ENCODE measurements at regions not wholly inside any gene's neighbourhood (a gene's known extent, or its start where the extent isn't known, plus 50 kb on each side); places are given as distances from the start of the nearest gene placed in this dataset.
A peak's percentile ranks its signal among the peaks of the same experiment; 100 is the strongest.
"Not testable (repeated sequence)": the region's sequence is repeated elsewhere in the genome, so short reads cannot be mapped to it uniquely, and the experiment has no call there.

- no peak for DNase-seq (ENCODE audit: low read depth)
These were observed 159.5 kb upstream of the MAFB start for GRCh38 chr20:40848526-40848925.

- no peak for DNase-seq (ENCODE audit: low read depth)
These were observed 160.4 kb upstream of the MAFB start for GRCh38 chr20:40849456-40849855.

GRCh38 chr20:40851051-40851450 is 162.0 kb upstream of the MAFB start:
- no peak for DNase-seq (ENCODE audit: low read depth)

DNA sequence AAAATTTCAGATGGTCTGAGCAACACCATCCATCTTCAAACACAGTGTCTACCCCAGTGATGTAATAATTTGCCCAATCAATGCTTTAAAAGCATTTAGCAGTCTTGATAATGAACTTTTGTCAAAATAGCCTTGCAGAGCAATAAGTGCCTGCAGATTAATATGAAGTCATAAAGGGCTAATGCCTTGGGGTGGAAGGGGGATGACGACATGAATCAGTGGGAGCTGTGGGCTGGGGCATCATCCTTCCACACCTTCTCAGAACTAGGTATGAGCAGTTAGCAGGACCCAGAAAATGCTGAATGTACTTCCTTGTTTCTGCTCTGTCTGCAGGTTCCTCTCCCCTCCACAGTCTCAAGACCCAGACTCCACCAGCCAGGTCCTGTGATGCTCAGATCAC is 166.2 kb upstream of the MAFB start:
- DNase-seq (ENCODE audit: low read depth): no peak

DNA sequence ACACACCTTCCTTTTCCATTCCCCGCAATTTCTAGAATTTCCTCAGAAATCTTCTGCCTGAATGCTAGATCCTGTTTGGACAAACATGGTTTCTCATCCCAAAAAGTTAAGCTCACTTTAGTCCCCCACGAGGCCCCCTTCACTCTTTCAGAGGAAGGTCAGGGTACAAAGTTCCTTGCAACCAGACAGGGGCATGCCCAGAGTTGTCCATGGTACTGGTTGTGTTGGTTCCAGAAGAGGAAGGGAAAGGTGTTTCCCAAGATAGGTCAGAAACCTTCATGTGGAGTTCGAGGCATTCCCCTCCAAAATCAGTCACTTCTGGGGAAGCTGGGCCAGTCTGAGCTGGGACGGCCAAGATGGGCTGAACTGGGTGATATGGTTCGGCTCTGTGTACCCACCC is 167.6 kb upstream of the MAFB start:
- no peak for DNase-seq (ENCODE audit: low read depth)

DNA sequence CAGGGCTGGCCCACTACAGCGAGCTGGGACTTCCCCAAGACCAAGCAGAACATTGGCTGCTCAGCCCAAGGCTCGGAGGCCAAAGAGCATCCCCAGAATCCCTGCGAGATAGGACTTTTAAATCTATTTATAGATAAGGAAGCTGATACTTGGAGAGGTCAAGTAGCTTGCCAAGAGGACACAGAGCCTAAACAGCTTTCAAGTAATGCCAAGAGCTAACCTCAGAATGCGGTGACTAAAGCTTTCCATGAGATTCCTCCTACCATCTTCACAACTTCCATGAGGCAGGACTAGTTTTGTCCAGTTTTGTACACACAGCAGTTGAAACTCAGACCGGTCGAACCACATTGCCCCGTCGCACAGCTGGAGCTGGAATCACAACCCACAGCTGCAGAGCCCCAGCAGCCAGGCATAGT is 168.1 kb upstream of the TOP1 start:
- peak; percentile 67 for DNase-seq (ENCODE audit: low read depth)

DNA sequence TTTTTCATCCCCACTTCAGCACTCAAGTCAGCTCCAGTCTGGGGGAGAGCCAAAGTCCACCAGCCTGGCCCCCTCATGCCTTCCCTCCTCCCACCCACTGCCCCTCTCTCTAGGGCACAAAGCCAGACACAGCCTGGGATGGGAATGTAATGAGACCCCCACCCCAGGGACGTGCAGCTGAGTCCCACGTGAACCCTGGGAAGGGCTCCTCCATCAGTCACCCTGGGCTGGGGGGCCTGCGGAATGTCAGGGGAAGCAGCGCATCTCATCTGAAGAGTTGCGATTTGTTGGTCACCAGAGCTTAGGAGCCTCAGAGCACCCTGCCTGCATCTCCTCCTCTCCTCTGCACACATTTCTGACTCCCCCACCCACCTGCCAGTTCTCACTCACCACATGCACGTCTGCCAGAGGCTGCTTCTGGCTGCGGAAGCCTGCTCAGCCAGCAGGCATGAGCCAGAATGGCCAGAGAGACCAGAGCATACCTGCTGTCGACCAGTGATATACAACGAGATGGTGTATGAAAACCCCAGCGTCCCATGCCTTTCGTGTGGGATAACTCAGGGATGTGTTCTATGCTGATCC is 167.1 kb upstream of the TOP1 start:
- no peak for DNase-seq (ENCODE audit: low read depth)

DNA sequence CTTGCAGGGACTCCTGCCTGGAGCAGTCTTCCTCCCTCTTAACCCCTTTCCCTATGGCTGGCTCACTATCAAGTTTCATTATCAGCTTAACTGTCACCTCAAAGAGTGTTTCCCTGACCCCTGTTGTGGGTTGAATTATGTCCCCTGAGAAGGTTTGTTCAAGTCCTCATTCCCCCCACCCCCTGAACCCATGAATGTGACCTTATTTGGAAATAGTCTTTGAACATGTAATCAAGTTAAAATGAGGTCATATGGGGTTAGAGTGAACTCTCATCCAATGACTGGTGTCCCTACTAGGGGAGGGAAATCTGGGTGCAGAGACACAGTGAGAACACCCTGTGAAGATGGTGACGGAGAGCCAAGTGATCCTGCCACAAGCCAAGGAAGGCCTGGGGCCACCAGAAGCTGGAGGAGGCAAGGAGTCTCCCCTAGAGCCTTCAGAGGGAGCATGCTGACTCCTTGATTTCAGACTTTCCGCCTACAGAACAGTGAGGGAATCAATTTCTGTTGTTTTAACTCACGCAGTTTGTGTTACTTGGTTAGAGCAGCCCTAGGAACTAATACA is 165.2 kb upstream of the TOP1 start:
- DNase-seq (ENCODE audit: low read depth): no peak

DNA sequence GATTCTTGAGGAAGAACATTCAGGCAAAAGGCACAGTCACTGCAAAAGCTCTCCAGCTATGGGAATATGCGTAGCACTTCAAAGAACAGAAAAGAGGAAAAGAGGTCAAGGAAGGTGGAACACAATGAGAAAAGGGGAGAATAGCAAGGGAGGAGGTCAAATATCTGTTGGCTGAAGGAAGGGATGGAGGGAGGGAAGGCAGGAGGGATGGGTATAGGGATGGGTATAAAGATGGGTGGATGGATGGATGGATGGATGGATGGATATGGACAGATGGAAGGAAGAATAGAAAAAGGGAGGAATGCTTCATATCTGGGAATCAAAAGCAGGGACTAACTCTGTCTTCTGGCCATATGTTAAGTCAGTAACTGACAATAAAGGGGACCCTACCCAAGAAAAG is 164.2 kb upstream of the TOP1 start:
- DNase-seq (ENCODE audit: low read depth): no peak

- DNase-seq (ENCODE audit: low read depth): no peak
These were observed 163.5 kb upstream of the TOP1 start for GRCh38 chr20:40865095-40865494.

DNA sequence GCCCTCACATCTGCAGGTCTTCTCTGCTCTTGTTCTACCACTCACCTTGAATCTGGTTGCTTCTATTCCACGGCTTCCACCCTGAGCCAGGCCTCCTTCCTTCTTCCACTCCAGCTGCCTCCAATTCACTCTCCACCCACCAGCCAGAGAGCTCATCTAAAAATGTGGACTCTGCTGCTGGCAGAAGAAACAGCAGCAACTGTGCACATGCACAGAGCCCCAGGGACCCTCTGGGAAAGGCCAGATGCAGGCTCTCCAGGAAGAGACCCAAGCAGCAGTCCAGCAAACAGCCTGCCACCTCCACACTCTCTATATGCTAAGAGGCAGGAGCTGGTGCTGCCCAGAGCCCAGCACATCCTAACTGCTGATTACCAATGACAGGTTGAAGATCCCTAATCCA is 162.6 kb upstream of the TOP1 start:
- no peak for DNase-seq (ENCODE audit: low read depth)

DNA sequence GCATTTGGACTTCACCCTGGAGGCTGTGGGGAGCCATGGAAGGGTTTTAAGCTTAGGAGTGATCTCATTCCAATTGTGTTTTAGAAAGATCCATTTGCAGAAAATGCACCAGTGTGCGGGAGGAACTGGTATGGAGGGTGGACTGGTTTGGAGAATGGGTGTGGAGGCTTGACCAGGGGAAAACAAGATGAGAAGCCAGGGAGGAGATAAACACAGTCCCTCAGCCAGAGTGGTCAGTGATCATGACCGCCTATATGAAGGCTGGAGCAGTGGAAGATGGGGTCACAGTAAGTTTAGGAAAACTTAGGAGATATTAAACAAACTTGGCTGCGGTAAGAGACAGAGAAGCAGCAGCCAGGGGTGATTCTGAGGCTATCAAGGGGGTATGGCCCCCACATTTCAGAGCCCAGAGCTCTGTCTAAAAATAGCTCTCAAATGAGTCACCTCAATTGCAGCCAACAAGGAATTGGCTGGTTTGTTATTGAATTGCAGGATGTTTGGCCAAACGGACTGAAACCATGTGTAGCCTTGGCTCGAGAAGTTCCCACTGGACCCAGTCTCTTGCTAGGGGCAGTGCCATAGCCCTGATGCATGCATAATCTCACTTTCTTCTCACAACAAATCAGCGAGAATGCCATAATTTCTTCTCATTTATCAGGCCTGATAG is 159.9 kb upstream of the TOP1 start:
- DNase-seq (ENCODE audit: low read depth): peak; percentile 43

DNA sequence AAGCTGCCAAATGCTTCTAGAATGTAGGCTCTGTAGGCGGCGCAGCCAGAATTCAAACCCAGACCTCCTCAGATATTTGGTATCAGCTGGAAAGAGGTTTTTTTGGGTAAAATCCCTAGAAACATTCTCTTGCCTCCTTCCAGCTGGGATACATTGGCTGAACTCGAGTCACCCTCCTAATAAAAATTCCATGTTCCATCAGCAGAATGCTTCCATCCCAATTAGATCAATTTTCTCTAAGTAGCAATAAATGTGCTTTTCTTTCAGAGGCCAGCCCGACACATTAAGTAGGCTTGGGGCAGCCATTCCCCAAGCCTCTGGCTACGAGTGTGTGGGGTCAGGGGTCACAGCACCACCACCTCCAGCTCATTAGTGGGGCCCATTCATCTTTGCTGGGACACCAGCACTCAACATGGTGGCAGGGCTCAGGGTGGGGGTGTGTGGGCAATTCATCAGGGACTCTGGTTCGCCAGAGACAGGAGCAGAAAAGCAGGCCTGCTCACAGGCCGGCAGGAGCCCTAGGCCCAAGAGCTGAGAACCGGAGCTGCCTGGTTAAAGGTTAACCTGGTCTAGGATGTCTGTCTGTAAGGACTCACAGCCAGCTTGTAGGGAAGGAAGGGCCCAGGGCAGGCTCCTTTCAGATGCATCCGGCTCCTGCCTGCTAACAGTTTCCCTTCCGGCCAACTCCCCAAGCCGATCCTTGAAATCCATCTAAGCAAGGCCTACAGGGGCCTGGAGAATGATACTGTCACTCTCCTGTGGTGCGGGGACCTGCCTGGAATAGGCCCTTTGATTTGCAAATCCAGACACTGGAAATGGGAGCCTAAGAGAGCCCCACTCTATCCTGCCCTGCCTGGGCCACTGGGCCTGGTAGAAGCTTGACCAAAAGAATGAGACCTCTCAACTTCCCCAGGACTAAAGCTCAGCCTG is 159.1 kb upstream of the TOP1 start:
- no peak for DNase-seq (ENCODE audit: low read depth)

GRCh38 chr20:40875116-40876085 is 153.2 kb upstream of the TOP1 start:
- no peak for DNase-seq (ENCODE audit: low read depth)

DNA sequence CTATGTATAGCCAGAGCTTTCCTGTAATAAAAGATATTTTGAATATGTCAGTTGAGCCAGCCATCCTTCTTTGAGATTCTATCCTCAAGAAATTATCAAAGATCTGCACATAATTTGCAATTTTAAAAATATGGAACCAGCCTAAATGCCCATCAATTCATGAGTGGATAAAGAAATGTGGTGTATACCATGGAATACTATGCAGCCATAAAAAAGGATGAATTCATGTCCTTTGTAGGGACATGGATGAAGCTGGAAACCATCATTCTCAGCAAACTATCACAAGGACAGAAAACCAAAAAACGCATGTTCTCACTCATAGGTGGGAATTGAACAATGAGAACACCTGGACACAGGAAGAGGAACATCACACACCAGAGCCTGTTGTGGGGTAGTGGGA is 150.5 kb upstream of the TOP1 start:
- DNase-seq (ENCODE audit: low read depth): not testable (repeated sequence)

GRCh38 chr20:40880063-40880728 is 148.4 kb upstream of the TOP1 start:
- no peak for DNase-seq (ENCODE audit: low read depth)

GRCh38 chr20:40880729-40881109 is 147.9 kb upstream of the TOP1 start:
- no peak for DNase-seq (ENCODE audit: low read depth)

GRCh38 chr20:40882152-40882551 is 146.5 kb upstream of the TOP1 start:
- DNase-seq (ENCODE audit: low read depth): no peak

- DNase-seq (ENCODE audit: low read depth): no peak
These were observed 145.5 kb upstream of the TOP1 start for GRCh38 chr20:40883097-40883496.

DNA sequence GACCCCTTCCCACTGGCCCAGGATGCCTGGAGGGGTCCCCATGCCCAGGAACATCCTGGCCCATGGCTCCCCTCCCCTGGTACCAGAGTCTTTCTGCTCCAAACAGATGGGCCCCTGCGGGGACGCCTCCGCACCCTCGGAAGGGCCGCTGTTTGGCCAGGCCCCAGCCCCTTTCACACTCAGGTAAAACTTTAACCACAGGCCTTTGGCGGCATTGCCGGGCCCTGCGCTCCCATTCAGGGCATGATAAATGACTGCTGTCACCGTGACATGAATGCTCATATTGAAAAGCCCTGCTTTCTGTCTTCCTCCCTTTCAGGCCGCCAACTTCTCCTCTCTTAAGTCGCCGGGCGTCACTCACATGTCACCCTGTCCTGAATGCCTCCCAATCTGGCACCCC is 141.5 kb upstream of the TOP1 start:
- DNase-seq (ENCODE audit: low read depth): no peak

Data from HT1080 (cell line).